Neural progenitor cell (in vitro differentiated cells): ENCODE measurements at regions not wholly inside any gene's neighbourhood (a gene's known extent, or its start where the extent isn't known, plus 50 kb on each side); places are given as distances from the start of the nearest gene placed in this dataset.

ENCODE experiments used
- EZH2 ChIP-seq: fragments of 200-600 bp; sonication (generic); IDR thresholded peaks from 2 replicates; pipeline ENCODE4 v1.6.1; 2017; ENCODE audit warnings: antibody characterized with exemption, mild to moderate bottlenecking, moderate library complexity
- EZH2phosphoT487 ChIP-seq: fragments of 200-600 bp; sonication (generic); IDR thresholded peaks from 2 replicates; pipeline ENCODE4 v1.6.1; 2017; ENCODE audit warnings: antibody characterized with exemption
- TF ChIP-seq, protein P1 (sequence below): fragments of 200-600 bp; sonication (generic); IDR thresholded peaks from 2 replicates; pipeline ENCODE4 v1.5.1; 2017; ENCODE audit warnings: antibody characterized with exemption, mild to moderate bottlenecking

DNA sequence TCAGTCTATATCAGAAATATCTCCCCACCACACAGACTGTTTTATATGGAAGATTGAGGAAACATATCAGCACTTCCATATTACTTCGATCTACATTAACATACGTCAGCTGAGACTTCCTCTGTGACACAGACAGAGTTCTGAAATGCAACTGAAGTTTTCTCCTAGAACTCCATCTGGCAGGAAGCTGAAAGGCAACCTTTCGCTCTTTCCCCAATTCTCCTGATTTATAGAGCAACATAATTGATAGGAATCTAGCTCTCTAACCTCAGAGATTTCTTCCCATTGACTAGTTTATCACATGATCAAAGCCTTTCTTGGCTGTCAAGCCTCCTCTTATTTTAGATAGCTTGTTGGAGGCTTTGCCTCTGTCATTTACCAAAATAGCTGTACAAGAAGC is 806.7 kb upstream of the CHAC2 start:
- TF ChIP-seq, protein P1, sequence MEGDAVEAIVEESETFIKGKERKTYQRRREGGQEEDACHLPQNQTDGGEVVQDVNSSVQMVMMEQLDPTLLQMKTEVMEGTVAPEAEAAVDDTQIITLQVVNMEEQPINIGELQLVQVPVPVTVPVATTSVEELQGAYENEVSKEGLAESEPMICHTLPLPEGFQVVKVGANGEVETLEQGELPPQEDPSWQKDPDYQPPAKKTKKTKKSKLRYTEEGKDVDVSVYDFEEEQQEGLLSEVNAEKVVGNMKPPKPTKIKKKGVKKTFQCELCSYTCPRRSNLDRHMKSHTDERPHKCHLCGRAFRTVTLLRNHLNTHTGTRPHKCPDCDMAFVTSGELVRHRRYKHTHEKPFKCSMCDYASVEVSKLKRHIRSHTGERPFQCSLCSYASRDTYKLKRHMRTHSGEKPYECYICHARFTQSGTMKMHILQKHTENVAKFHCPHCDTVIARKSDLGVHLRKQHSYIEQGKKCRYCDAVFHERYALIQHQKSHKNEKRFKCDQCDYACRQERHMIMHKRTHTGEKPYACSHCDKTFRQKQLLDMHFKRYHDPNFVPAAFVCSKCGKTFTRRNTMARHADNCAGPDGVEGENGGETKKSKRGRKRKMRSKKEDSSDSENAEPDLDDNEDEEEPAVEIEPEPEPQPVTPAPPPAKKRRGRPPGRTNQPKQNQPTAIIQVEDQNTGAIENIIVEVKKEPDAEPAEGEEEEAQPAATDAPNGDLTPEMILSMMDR: no peak
- TF ChIP-seq EZH2 (no peak), EZH2phosphoT487 (no peak)
